ENCODE measurements at regions not wholly inside any gene's neighbourhood (a gene's known extent, or its start where the extent isn't known, plus 50 kb on each side); places are given as distances from the start of the nearest gene placed in this dataset.
A peak's percentile ranks its signal among the peaks of the same experiment; 100 is the strongest.
"Not testable (repeated sequence)": the region's sequence is repeated elsewhere in the genome, so short reads cannot be mapped to it uniquely, and the experiment has no call there.

DNA sequence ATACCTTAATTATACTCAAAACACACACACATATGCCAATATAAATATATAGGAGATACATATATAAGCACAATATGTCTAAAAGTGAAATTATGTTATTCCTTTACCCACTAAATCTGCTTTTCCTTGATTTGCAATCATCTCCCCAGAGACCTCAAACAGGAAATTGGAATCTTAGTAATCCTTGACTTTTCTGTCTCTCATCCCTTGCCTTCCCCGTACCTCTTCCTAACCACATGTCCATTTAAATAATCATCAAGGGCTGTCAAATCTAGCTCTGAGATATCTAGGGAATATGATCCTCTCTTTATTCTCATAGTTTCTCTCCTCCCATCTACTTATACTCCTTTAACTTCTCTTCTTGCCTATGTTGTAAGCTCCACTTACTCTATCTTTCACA, 336.6 kb downstream of the HGF start:
- no peak for DNase-seq (ENCODE audit: low spot score)

DNA sequence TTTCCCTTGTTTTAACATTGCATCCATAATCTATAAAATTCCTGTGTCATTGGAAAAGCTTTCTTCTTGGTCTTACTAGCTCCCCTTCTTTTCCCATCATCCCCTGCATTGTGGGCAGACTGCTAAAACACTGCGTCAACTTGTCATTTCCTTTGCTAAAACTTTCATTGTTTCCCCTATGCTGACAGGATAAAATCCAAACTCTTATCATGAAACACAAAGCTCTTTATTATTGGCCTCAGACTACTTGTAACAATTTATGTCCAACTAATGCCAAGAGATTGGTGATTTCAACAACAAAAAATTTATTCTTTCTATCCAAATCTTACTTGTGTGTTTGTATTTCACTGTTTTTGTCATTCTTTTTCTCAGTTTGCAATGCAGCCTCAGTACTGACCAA, 339.1 kb downstream of the HGF start:
- no peak for DNase-seq (ENCODE audit: low spot score)

DNA sequence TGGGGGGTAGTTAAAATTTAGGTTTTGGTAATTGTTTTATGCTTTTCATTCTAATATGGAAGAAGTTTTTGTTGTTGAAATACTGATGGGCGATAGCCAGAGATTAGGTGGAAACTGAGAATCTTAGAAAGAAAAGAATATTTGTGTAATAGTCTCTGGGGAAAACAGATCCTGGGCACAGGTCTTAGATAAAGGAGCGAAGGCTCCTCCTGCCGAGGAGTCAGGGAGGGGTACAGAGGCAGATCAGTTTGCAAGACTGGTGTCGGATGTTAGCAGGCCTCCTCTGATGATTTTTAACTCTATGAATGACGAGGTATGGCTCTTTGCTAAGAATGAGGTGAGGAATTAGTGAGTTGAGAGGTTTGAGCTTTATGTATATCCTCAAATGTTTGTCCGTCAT, 339.7 kb downstream of the HGF start:
- no peak for DNase-seq (ENCODE audit: low spot score)

DNA sequence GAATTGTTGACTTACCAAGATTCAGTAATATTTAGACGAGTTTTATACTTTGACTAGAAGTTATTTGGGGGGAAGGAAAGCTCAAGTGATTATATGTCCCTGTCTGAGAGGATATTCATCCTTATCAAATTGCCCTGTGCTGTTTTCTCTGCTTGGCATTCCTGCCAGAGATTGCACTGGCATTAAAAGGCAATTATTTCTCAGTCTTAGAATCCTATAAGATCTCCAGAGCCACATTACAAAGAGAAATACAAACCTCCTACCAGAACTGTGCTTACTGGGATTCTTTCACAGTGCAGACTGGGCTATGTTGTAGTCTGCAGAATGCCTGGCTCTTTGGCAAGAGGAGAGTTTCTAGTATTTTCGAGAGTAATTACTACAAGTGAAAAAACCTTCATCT, 342.4 kb downstream of the HGF start:
- no peak for DNase-seq (ENCODE audit: low spot score)

DNA sequence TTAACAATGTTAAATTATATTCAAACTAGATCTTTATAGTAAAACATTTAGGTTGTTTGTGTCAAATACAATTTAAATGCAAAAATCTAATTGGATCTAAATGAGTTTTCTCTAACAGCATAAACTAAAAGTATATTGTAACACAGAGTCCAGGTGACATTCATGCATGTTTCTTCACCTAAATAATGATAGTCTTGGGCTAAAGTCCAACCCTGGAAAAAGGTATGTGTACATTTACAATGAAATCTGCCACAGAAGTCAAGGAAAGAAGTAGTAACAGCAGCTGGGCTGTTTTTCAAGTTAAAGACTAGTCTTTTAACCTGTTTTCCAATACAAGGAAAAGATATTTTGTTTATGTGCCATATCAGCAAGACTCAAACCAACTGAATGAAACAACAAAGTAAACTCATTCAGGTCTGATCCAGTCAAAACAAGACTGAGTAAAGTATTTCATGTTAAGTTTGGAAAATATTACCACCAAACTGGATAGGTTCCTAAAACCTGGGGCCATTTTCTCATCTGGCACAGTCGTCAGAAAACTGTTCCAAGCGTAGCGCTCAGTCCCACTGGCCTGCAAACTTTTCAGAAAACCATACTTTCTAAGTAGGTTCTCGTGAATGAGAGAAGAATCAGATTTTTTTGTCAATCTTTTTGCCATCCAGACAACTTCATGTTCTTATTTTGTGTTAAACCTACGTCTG, 349.2 kb downstream of the HGF start:
- no peak for DNase-seq (ENCODE audit: low spot score)

DNA sequence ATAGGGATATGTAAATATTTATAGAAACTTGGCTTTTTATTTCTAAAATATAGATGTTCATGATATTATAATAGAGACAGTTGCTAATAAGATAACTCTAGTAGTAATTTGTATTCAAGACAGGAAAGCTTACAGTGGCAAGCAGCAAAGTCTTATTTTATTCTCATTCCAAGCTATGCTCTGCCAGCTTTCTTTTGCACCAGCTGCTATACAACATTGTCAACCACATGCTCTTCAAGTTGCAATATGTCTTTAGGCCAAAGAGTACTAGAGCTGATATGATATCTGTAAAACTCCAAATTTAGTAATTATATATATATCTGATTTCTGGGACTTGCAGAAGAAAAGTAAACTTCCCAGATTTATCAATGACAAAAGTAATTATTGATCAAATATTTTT, 350.1 kb downstream of the HGF start:
- DNase-seq (ENCODE audit: low spot score) = no peak

DNA sequence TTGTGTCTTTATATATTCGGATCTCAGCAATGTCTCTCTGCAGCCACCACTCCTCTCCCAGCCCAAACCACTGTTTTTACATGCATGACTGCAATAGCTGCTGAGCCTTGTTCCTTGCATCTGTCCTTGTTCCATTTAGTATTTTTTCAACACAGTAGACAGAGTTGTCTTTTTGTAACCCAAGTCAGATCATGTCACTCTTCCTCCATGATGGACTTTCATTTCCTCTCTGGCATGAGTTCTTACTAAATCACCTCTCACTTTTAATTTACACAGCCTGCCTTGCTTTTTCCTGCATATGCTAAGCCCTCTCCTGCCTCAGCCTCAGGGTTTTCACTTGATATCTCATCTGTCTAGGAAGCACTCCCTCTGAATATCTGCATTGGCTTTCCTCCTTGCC, 353.2 kb downstream of the HGF start:
- no peak for DNase-seq (ENCODE audit: low spot score)

DNA sequence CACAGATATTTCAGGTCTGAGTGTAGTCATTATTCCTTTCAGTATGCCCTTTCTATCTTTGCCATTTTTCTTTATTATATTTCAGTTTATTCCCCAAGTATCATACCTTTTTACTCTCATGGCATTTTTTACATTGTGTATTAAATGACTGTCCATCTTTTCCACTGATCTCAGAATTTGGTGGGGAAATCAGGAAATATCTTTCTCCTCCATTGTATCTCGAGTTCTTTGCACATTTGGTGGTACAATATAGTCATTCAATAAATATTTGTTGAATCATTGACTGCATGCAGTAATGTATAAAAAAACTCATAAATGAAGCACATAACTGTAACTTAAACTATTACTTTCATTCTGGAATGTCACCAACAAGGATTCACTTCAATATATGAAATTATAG, 354.7 kb downstream of the HGF start:
- no peak for DNase-seq (ENCODE audit: low spot score)

DNA sequence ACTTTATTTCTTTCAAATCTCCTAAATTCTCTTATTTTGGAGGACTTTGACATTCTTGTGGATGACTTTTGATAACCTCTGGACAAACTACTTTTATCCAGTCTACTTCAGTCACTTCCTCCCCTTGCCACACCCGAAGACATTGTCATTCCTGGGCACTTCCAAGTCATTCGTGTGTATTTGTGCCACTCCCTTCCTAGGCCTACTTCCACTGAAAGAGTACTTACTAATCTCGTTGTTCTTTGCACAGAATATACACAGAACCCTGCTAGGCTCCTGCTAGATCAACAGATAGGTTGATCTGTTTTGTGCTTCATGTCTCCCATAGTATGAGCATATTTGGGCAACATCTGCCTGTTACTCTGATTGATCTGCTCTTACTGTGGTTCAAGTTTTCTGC, 355.4 kb downstream of the HGF start:
- DNase-seq (ENCODE audit: low spot score) = no peak

DNA sequence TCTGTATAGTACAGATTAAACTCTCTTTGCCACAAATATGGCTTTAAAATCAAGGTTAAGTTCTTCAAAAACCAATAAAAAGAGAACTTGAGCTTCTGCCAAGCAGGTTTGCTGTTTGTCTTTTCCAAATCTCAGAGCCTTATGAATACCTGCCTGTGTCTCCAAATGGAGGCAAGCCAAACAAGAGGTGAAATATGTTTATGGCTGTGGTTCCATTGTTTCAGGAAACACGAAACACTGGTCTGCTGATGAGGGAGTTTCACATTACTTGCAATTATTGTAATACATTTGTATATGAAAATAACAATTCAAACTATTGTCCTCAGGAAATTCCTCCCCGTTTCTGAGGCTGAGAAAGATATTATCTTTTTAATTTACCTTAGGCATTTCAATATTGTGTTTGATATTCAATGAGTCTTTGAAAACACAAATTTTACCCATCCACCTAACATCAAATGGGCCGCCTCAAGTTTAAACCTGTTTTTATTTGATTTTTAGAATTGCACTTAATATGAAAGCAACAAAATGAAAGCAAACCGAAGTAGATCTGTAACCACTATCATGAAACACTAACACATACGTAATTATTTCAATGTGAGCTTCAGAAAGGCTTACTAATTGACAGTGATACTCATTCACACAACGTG, 359.3 kb downstream of the HGF start:
- DNase-seq (ENCODE audit: low spot score) = no peak

DNA sequence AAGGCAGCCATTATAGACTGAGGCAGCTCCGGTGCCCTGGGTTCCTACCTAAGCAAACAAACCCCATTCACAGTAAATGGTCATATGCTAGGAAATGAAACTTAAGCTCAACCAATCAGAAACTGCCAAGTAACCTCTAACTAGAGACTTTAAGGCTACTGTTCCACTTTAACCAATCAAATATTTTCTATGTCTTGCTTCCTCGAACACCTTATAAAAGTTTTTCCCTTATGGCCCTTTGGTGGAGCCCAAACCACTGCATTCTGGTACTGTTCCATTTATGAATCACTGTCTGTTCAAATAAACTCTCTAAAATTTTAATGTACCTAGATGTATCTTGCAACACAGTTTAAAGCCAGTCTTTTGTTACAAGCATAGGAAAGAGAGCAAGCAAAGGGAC, 361.1 kb downstream of the HGF start:
- DNase-seq (ENCODE audit: low spot score) = no peak

DNA sequence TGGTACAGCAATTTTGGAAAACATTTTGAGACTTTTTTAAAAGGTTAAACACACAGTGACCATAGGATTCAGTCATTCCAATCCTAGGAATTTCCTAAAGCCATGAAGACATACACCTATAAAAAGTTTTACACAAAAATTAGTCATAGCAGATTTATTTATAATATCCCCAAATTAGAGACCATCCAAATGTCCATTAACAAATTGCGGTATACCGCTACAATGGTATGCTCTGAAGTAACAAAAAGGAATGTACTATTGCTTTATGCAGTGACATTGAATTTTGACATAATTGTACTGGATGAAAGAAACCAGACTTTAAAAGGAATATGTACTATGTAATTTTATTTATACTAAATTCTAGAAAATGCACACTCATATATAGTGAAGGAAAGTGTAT, 362.8 kb downstream of the HGF start:
- no peak for DNase-seq (ENCODE audit: low spot score)

DNA sequence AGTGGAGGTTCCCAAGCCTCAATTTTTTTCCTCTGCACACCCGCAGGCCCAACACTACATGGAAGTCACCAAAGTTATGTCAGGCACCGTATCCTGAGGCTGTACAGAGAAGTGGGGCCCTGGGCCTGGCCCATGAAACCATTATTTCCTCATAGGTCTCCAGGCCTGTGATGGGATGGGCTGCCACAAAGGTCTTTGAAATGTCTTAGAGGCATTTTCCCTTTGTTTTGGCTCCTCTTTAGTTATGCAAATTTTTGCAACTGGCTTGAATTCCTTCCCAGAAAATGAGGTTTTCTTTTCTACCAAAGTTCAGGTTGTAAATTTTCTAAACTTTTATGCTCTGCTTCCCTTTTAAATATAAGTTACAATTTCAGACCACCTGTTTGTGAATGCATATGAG, 365.2 kb downstream of the HGF start:
- no peak for DNase-seq (ENCODE audit: low spot score)

DNA sequence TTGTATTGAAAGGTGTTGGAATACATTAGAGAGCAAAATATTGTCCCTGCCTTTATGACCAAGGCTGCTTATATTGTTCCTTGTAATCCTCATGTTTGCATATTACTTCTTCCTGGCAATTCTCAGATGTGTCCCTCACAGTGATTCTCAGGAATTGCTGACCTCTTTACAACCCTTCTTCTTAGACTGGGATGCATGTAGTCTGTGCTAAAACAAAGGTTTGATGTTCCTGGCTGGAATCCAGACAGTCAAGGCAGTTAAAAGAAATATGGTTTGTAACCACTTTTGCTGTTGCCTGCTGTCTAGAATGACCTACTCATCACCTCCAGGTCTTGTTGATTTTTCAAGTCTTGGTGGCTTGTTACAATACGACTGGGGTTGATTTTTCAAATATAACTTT, 367.6 kb downstream of the HGF start:
- DNase-seq (ENCODE audit: low spot score) = no peak

DNA sequence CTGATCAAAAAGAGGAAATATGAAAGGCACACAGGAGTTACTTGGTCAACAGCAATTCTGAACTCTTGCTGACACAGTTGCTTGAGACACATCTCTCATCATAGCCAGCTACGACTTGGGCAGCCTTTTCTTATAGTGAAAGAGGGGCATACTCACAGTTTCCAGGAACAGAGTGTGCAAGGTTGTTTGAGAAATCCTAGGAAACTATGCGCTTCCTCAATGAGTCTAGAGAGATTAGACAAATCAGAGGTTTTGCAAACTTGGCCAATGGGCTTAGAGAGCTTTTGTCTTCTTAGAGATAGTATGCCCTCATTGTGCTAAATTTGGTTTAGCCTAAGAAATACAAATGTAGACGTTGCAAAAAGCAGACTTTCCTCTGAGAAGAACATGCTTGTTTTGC, 370.4 kb downstream of the HGF start:
- DNase-seq (ENCODE audit: low spot score) = no peak

DNA sequence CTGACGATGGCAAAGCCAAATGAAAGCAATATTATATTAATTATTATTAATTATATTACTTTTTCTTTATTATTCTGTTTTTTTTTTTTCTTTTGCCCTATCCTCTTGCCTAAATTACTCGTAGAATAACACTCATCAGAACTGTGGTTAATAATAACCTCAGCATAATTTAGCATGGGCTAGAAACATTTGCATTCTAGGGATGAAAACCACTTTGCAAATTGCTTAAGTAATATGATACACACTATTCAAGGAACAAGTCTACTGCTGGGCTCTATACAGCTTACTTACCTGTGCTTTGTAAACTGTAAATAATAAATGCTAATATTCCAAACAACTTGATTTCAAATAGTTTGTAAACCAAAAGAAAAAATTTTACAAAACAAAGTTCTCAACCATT, 375.8 kb downstream of the HGF start:
- DNase-seq (ENCODE audit: low spot score) = no peak

DNA sequence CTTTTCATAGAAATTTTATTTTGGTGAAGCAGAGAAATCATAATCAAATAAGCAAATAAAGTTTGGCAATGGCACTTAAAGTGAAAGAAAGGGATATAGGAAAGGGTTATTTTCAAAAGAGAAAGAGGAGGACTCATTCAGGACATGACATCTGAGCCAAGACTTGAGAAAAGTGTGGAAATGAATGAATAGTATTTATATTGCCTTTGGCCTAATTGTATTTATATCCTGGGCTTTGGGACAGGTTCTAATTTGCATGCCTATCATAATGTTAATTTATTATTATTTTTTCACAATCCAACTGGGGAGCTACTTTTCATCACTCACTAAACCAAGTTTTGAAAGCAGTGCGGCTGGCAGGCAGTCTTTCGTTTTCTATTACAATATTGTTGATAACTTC, 376.8 kb downstream of the HGF start:
- no peak for DNase-seq (ENCODE audit: low spot score)

DNA sequence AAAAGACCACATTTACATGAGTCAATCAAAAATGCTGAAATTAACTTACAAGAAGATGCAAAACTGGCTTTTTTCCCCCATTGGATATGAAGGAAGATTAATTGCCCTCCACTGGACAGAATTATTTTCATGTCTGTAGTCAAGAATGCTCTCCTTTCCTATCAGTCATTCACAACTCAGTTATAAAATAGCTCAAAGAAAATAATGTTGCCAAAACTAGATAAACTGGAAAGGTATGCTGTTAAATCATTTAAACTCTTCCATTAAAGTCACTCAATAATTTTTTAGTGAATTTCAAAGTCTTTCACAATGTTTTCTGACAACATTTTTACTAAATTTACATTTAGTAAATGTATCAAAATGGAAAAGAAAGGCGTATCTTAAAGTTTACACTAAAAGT, 384.5 kb downstream of the HGF start:
- no peak for DNase-seq (ENCODE audit: low spot score)

DNA sequence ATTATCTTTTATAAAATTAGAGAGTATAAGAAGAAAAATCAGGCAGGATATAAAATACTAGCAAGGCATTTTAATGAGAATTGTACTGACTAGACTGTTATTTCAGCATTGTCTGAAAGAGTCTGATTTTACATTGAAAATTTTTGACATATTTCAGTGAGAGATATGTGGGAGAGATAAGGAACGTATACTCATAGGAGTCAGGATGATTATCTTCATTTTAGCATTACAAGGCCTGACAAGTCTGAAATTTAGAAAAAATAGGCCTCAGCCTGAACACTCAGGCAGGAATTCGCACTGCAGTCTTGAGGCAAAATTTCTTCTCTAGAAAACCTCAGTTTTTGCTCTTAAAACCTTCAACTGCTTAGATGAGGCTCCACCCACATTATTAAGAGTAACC, 386.0 kb downstream of the HGF start:
- DNase-seq (ENCODE audit: low spot score) = no peak

DNA sequence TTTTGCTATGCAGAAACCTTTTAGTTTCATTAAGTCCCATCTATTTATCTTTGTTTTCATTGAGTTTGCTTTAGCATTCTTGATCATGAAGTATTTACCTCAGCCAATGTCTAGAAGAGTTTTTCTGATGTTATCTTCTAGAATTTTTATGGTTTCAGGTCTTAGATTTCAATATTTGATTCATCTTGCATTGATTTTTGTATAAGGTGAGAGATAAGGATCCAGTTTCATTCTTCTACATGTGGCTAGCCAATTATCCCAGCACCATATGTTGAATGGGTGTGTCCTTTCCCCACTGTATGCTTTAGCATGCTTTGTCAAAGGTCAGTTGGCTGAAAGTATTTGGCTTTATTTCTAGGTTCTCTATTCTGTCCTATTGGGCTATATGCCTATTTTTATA, 395.2 kb downstream of the HGF start:
- not testable (repeated sequence) for DNase-seq (ENCODE audit: low spot score)

DNA sequence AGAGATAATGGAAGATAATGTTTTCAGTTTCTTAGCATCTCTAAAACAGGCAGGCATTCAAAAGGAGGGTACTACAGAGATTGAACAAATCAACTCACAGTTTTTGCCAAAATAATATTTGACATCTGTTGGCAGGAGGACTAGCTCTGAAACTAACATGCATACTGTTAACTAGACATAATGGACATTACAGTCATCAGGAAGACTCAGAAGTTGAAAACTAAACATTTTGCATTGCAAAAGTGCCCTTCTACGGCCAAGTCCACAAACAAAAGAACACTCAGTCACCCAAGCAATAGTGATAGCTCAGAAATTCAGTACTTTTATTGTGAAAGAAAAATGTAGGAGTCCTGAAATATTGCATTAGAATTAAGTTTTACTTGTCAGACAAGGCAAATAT, 399.0 kb downstream of the HGF start:
- no peak for DNase-seq (ENCODE audit: low spot score)

DNA sequence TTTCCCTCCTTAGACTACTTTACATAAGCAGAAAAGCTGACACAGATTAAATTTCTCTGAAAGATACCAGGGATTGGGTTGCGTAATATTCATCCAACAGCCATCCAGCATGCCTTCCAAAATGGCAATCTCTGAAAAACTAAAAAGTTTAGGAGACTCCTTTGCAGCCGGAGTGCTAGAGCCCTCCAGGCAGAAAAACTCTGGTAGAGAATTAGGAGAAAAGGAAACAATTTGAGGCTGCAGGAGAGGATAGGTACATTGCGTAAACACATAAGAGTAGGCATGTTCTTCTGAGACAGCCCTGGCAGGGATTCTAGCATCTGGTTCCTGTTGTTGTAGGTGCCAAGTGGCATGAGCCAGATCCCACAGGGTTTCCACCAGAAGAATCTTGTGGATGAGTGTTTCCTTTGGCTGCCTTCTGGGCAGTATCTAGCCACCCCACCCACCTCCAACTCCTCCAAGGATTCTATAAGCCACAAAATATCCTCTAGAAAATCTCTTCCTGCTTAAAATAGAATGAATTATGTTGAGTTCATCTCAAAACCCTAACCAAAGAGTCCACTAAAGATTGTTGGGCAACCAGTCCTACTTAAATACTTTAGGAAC, 402.4 kb downstream of the HGF start:
- DNase-seq (ENCODE audit: low spot score) = peak; percentile 80

DNA sequence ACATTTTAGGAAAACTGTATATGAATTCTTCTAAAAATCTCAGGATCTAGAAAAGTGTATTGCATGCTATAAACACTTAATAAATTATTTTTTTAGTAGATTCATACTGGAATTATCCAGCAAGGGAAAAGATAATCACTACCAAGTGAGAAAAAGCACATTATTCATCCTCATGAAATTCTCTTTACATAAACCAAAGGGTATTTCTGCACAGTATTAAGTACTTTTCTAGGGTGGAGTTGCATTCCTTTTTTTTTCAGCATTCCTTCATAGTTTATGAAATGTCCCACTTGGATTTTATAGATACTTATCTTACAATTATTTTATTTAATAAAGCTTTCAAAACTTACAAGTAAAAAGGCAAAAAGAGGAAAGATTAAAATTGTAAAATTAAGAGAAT, 403.3 kb downstream of the HGF start:
- DNase-seq (ENCODE audit: low spot score) = peak; percentile 20

DNA sequence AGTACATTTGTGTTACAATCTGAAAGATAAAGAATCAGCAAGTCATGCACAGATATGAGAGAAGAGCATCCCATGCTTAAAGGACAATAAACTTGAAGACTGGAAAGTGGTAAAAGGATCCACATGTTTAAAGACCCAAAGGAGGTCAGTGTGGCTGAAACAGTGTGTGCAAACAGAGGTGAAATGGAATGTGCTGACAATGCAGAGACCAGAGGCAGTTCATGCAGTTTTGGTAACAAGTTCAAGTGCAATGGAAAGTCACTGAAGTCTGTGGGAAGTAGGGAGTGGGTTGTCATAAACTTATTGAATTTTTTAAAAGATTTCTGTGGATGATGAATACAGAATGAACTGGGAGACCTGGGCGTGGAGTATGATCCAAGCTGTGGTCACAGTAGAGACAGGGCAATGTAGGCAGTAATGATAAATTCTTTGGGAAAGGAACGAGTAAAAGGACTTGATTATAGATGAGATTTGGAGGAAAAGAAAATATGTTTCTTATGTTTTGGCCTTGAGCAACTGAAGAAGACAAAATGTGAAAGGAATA, 408.0 kb downstream of the HGF start:
- DNase-seq (ENCODE audit: low spot score) = peak; percentile 25
